GM03348 (cell line): ENCODE measurements at regions not wholly inside any gene's neighbourhood (a gene's known extent, or its start where the extent isn't known, plus 50 kb on each side); places are given as distances from the start of the nearest gene placed in this dataset.

ENCODE experiments used
- DNase-seq: peaks from one replicate; pipeline ENCODE4 v3.0.0; 2012; ENCODE audit warnings: low spot score

- no peak for DNase-seq
These were observed 204.1 kb downstream of the BCOR start for GRCh38 chrX:39893417-39894338.

- no peak for DNase-seq
These were observed 203.1 kb downstream of the BCOR start for GRCh38 chrX:39894683-39895082.

GRCh38 chrX:39895218-39896110, 202.3 kb downstream of the BCOR start:
- peak; percentile 31 for DNase-seq

GRCh38 chrX:39896951-39897740, 200.6 kb downstream of the BCOR start:
- peak; percentile 78 for DNase-seq

GRCh38 chrX:39897741-39898097, 200.0 kb downstream of the BCOR start:
- no peak for DNase-seq

- DNase-seq = no peak
These were observed 199.6 kb downstream of the BCOR start for GRCh38 chrX:39898147-39898546.

- no peak for DNase-seq
These were observed 198.7 kb downstream of the BCOR start for GRCh38 chrX:39899059-39899458.

GRCh38 chrX:39899856-39900776, 197.6 kb downstream of the BCOR start:
- peak; percentile 13 for DNase-seq

- peak; percentile 42 for DNase-seq
These were observed 197.0 kb downstream of the BCOR start for GRCh38 chrX:39900777-39901170.

- DNase-seq = peak; percentile 57
These were observed 194.4 kb downstream of the BCOR start for GRCh38 chrX:39903343-39903742.

- DNase-seq = peak; percentile 32
These were observed 193.8 kb downstream of the BCOR start for GRCh38 chrX:39903937-39904336.

GRCh38 chrX:39904816-39905537, 192.8 kb downstream of the BCOR start:
- DNase-seq = no peak

- no peak for DNase-seq
These were observed 192.2 kb downstream of the BCOR start for GRCh38 chrX:39905538-39905891.

GRCh38 chrX:39905946-39906345, 191.8 kb downstream of the BCOR start:
- DNase-seq = no peak

GRCh38 chrX:39907964-39908661, 189.6 kb downstream of the BCOR start:
- peak; percentile 88 for DNase-seq

- no peak for DNase-seq
These were observed 187.8 kb downstream of the BCOR start for GRCh38 chrX:39909996-39910395.

GRCh38 chrX:39910651-39911050, 187.1 kb downstream of the BCOR start:
- no peak for DNase-seq

- no peak for DNase-seq
These were observed 186.4 kb downstream of the BCOR start for GRCh38 chrX:39911278-39911897.

- no peak for DNase-seq
These were observed 185.6 kb downstream of the BCOR start for GRCh38 chrX:39912126-39912525.
